ENCODE measurements at regions not wholly inside any gene's neighbourhood (a gene's known extent, or its start where the extent isn't known, plus 50 kb on each side); places are given as distances from the start of the nearest gene placed in this dataset.
"Not testable (repeated sequence)": the region's sequence is repeated elsewhere in the genome, so short reads cannot be mapped to it uniquely, and the experiment has no call there.

- TF ChIP-seq CTCF, EP300, POLR2AphosphoS5 (IDR thresholded peaks at IDR 0.05): not testable (repeated sequence)
Measured at GRCh38 chr6:14551601-14552000, 434.0 kb downstream of the CD83 start.
